MM.1S (cell line): ENCODE measurements at regions not wholly inside any gene's neighbourhood (a gene's known extent, or its start where the extent isn't known, plus 50 kb on each side); places are given as distances from the start of the nearest gene placed in this dataset.

ENCODE experiments used
- DNase-seq: peaks from one replicate; pipeline ENCODE4 v3.0.0-alpha.2; 2015
- H2AFZ ChIP-seq: fragments of 300-600 bp; sonication (generic); 2 replicates; pipeline ENCODE4 v1.6.0; 2016; ENCODE audit warnings: antibody characterized with exemption, low read length
- H3F3A ChIP-seq: fragments of 300-600 bp; sonication (generic); 2 replicates; pipeline ENCODE4 v1.6.1; 2016; ENCODE audit warnings: mild to moderate bottlenecking, antibody characterized with exemption, low read length, moderate library complexity, mixed read lengths; ENCODE audit not compliant: insufficient read depth
- H3K27ac ChIP-seq: fragments of 300-600 bp; sonication (generic); 2 replicates; pipeline ENCODE4 v1.5.1; 2016; ENCODE audit warnings: mild to moderate bottlenecking, low read length
- H3K27me3 ChIP-seq: fragments of 300-600 bp; sonication (generic); replicated peaks from 2 replicates; pipeline ENCODE4 v1.6.0; 2016; ENCODE audit warnings: low read length; ENCODE audit not compliant: insufficient read depth
- H3K36me3 ChIP-seq: fragments of 300-600 bp; sonication (generic); replicated peaks from 2 replicates; pipeline ENCODE4 v1.6.1; 2016; ENCODE audit warnings: mild to moderate bottlenecking, low read length, mixed read lengths; ENCODE audit not compliant: insufficient read depth
- H3K4me1 ChIP-seq: fragments of 300-600 bp; sonication (generic); 2 replicates; pipeline ENCODE4 v1.6.1; 2016; ENCODE audit warnings: low read length, mixed read lengths
- H3K4me2 ChIP-seq: fragments of 300-600 bp; sonication (generic); 2 replicates; pipeline ENCODE4 v1.6.0; 2016; ENCODE audit warnings: low read depth, low read length
- H3K4me3 ChIP-seq: fragments of 300-600 bp; sonication (generic); 2 replicates; pipeline ENCODE4 v1.5.1; 2016; ENCODE audit warnings: low read length, mixed read lengths
- H3K79me2 ChIP-seq: fragments of 300-600 bp; sonication (generic); 2 replicates; pipeline ENCODE4 v1.6.1; 2016; ENCODE audit warnings: mixed run types, low read length, mixed read lengths
- H3K9ac ChIP-seq: fragments of 300-600 bp; sonication (generic); 2 replicates; pipeline ENCODE4 v1.6.1; 2016; ENCODE audit warnings: low read length, mixed read lengths
- H3K9me2 ChIP-seq: fragments of 300-600 bp; sonication (generic); replicated peaks from 2 replicates; pipeline ENCODE4 v1.6.1; 2016; ENCODE audit warnings: mild to moderate bottlenecking, low read length, mixed read lengths; ENCODE audit not compliant: insufficient read depth
- H3K9me3 ChIP-seq: fragments of 300-600 bp; sonication (generic); replicated peaks from 2 replicates; pipeline ENCODE4 v1.6.1; 2016; ENCODE audit warnings: mild to moderate bottlenecking, low read length, mixed read lengths; ENCODE audit not compliant: insufficient read depth
- H4K20me1 ChIP-seq: fragments of 300-600 bp; sonication (generic); 2 replicates; pipeline ENCODE4 v1.6.1; 2016; ENCODE audit warnings: mild to moderate bottlenecking, low read length, moderate library complexity, mixed read lengths; ENCODE audit not compliant: insufficient read depth
- EZH2 ChIP-seq: fragments of 300-600 bp; sonication (generic); optimal IDR thresholded peaks from 2 replicates; pipeline ENCODE3; 2017; ENCODE audit warnings: low read depth, mild to moderate bottlenecking, antibody characterized with exemption, low read length, mixed read lengths
- EZH2phosphoT487 ChIP-seq: fragments of 300-600 bp; sonication (generic); IDR thresholded peaks from 2 replicates; pipeline ENCODE4 v1.6.1; 2018; ENCODE audit warnings: antibody characterized with exemption, low read length
- TF ChIP-seq, protein P1 (sequence below): fragments of 300-600 bp; sonication (generic); IDR thresholded peaks from 2 replicates; pipeline ENCODE4 v1.5.1; 2016; ENCODE audit warnings: antibody characterized with exemption, low read length, mixed read lengths

GRCh38 chr10:8312079-8312478 is 257.6 kb downstream of the GATA3 start:
- no peak for DNase-seq
- Histone ChIP-seq H3K4me3 (no peak overlapping the region), H4K20me1 (no peaks in the 10 kb centered on the region), H3K9ac (no peak overlapping the region), H3K4me1 (no peaks in the 10 kb centered on the region), H3K79me2 (no peaks in the 10 kb centered on the region), H3K9me2 (no peaks in the 10 kb centered on the region), H3K36me3 (no peaks in the 10 kb centered on the region), H3F3A (no peaks in the 10 kb centered on the region), H3K27me3 (no peaks in the 10 kb centered on the region), H2AFZ (no peak overlapping the region), H3K9me3 (no peaks in the 10 kb centered on the region), H3K27ac (no peak overlapping the region), H3K4me2 (no peak overlapping the region)
- TF ChIP-seq, protein P1, sequence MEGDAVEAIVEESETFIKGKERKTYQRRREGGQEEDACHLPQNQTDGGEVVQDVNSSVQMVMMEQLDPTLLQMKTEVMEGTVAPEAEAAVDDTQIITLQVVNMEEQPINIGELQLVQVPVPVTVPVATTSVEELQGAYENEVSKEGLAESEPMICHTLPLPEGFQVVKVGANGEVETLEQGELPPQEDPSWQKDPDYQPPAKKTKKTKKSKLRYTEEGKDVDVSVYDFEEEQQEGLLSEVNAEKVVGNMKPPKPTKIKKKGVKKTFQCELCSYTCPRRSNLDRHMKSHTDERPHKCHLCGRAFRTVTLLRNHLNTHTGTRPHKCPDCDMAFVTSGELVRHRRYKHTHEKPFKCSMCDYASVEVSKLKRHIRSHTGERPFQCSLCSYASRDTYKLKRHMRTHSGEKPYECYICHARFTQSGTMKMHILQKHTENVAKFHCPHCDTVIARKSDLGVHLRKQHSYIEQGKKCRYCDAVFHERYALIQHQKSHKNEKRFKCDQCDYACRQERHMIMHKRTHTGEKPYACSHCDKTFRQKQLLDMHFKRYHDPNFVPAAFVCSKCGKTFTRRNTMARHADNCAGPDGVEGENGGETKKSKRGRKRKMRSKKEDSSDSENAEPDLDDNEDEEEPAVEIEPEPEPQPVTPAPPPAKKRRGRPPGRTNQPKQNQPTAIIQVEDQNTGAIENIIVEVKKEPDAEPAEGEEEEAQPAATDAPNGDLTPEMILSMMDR: no peak
- no peak for TF ChIP-seq EZH2
- no peak for TF ChIP-seq EZH2phosphoT487

DNA sequence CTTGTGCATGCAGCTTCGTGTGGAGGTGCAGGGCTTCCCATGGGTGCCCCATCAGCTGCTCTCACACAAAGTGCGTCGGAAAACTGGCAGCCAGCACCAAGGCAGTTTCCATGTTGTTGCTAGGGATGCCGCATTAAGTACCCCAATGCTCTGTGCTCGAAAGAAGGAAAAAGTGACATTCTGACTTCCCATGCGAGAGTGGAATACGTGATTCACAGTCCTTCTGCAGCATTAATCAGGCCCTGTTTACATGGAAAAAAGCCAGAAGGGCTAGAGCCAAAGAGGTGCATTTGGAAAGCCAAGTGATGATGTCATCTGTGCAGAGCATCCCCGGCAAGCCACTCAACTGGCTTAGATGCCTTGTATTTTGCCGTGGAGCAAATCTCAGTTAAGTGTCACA is 258.3 kb downstream of the GATA3 start:
- H3K4me3 ChIP-seq: no peak overlapping the region
- H3K9ac ChIP-seq: no peak overlapping the region
- no peaks in the 10 kb centered on the region for H3K79me2 ChIP-seq

DNA sequence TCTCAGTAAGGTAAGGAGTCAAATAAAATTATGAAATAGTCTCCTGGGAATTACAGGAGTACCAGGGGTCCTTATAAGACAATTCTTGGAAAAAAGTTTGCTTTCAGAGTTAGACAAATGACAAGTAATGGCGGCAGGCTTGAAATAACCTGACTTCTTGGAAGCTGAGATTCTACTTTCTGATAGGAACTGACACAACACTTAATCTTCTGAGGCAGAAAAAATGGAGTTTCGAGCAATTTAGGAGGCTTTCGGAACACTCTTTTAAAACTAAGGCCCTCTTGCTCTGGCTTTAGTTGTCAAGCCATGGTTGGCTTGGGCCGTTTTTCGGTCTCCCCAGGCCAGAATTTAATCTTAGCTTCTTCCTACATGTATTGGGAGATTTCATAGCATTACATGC is 260.0 kb downstream of the GATA3 start:
- Histone ChIP-seq H3K79me2 (no peaks in the 10 kb centered on the region), H3F3A (no peaks in the 10 kb centered on the region), H3K9ac (no peak overlapping the region), H3K4me2 (no peak overlapping the region), H3K36me3 (no peaks in the 10 kb centered on the region), H4K20me1 (no peaks in the 10 kb centered on the region), H2AFZ (no peak overlapping the region), H3K27ac (no peak overlapping the region), H3K4me1 (no peaks in the 10 kb centered on the region), H3K4me3 (no peak overlapping the region), H3K9me2 (no peaks in the 10 kb centered on the region), H3K9me3 (no peaks in the 10 kb centered on the region; the same call in 1 of the 2 replicates), H3K27me3 (no peaks in the 10 kb centered on the region)
- DNase-seq: no peak
- TF ChIP-seq EZH2 (no peak), EZH2phosphoT487 (no peak)
- TF ChIP-seq, protein P1: no peak

More for the DNA sequence above, 258.3 kb downstream of the GATA3 start:
- Histone ChIP-seq H3K36me3 (no peaks in the 10 kb centered on the region), H3K9me3 (no peaks in the 10 kb centered on the region), H2AFZ (no peak overlapping the region), H4K20me1 (no peaks in the 10 kb centered on the region), H3F3A (no peaks in the 10 kb centered on the region), H3K27me3 (no peaks in the 10 kb centered on the region), H3K4me2 (no peak overlapping the region), H3K9me2 (no peaks in the 10 kb centered on the region), H3K4me1 (no peaks in the 10 kb centered on the region), H3K27ac (no peak overlapping the region)
- no peak for DNase-seq
- TF ChIP-seq EZH2: no peak
- TF ChIP-seq, protein P1: no peak
- no peak for TF ChIP-seq EZH2phosphoT487
